Muscle layer of duodenum (tissue), 2 donors: ENCODE measurements at regions not wholly inside any gene's neighbourhood (a gene's known extent, or its start where the extent isn't known, plus 50 kb on each side); places are given as distances from the start of the nearest gene placed in this dataset.

Experiments
- H3K27ac ChIP-seq: one replicate; pipeline ENCODE4 v1.7.0; 2013; ENCODE audit warnings: mild to moderate bottlenecking, low read length
- H3K27me3 ChIP-seq: one replicate; pipeline ENCODE4 v1.7.0; 2013; ENCODE audit warnings: low read depth, mild to moderate bottlenecking, control low read depth, low read length
- H3K36me3 ChIP-seq, 2 donors: one replicate each; pipeline ENCODE4 v1.7.0; 2013; ENCODE audit warnings: low read length in 2 of 2, control low read depth in 1 of 2, mild to moderate bottlenecking in 1 of 2; ENCODE audit not compliant: insufficient read depth in 2 of 2, control insufficient read depth in 1 of 2
- H3K4me1 ChIP-seq, 2 donors: one replicate each; pipeline ENCODE4 v1.7.0; 2013; ENCODE audit warnings: low read length in 2 of 2, mild to moderate bottlenecking in 2 of 2, control low read depth in 1 of 2, moderate library complexity in 1 of 2; ENCODE audit not compliant: insufficient read depth in 2 of 2, control insufficient read depth in 1 of 2
- H3K4me3 ChIP-seq, 2 donors: one replicate each; pipeline ENCODE4 v1.7.0; 2013; ENCODE audit warnings: low read length in 2 of 2, low read depth in 1 of 2, mild to moderate bottlenecking in 1 of 2
- H3K9me3 ChIP-seq, 2 donors: one replicate each; pipeline ENCODE4 v1.7.0; 2013; ENCODE audit warnings: low read length in 2 of 2, control low read depth in 1 of 2, mild to moderate bottlenecking in 1 of 2; ENCODE audit not compliant: control insufficient read depth in 1 of 2
- donor health status: healthy.

GRCh38 chr7:46174196-46174580 is 253.1 kb upstream of the IGFBP3 start:
- H3K9me3 ChIP-seq, result no peaks in the 10 kb centered on the region
- H3K27ac ChIP-seq, result no peak overlapping the region
- H3K4me3 ChIP-seq, result no peak overlapping the region
- H3K36me3 ChIP-seq, result no peaks in the 10 kb centered on the region
- H3K27me3 ChIP-seq, result no peaks in the 10 kb centered on the region
- H3K4me1 ChIP-seq, result no peaks in the 10 kb centered on the region

GRCh38 chr7:46173476-46174195 is 252.6 kb upstream of the IGFBP3 start:
- Histone ChIP-seq H3K27ac (no peak overlapping the region), H3K4me1 (no peaks in the 10 kb centered on the region)

GRCh38 chr7:46170792-46171191 is 249.7 kb upstream of the IGFBP3 start:
- Histone ChIP-seq H3K4me3 (no peak overlapping the region), H3K36me3 (no peaks in the 10 kb centered on the region), H3K27ac (no peak overlapping the region), H3K9me3 (no peaks in the 10 kb centered on the region), H3K4me1 (no peaks in the 10 kb centered on the region), H3K27me3 (no peaks in the 10 kb centered on the region)

More at GRCh38 chr7:46173476-46174195, 252.6 kb upstream of the IGFBP3 start:
- no peaks in the 10 kb centered on the region for H3K36me3 ChIP-seq
- H3K4me3 ChIP-seq, result no peak overlapping the region
- no peaks in the 10 kb centered on the region for H3K27me3 ChIP-seq
- H3K9me3 ChIP-seq, result no peaks in the 10 kb centered on the region

DNA sequence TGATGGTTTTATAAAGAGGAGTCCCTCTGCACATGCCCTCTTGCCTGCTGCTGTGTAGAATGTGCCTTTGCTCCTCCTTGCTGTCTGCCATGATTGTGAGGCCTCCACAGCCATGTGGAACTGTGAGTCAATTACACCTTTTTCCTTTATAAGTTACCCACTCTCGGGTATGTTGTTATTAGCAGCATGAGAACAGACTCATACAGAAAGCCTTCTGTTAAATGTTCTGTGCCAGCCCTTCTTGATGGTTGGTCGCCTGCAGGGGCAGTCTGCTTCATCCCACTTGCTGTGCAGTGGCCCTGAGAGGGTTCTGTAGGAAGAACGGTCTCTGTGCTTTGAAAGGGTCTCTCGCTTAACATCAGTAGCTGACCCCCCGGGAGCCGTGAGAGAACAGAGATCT is 248.9 kb upstream of the IGFBP3 start:
- Histone ChIP-seq H3K4me3 (no peak overlapping the region), H3K9me3 (no peaks in the 10 kb centered on the region), H3K4me1 (no peaks in the 10 kb centered on the region), H3K27ac (no peak overlapping the region), H3K36me3 (no peaks in the 10 kb centered on the region), H3K27me3 (no peaks in the 10 kb centered on the region)

- Histone ChIP-seq H3K27ac (no peak overlapping the region), H3K9me3 (no peaks in the 10 kb centered on the region), H3K27me3 (no peaks in the 10 kb centered on the region)
Measured at GRCh38 chr7:46169384-46169755, 248.3 kb upstream of the IGFBP3 start.

GRCh38 chr7:46168671-46169383 is 247.8 kb upstream of the IGFBP3 start:
- H3K4me3 ChIP-seq, result no peak overlapping the region
- H3K36me3 ChIP-seq, result no peaks in the 10 kb centered on the region
- H3K9me3 ChIP-seq, result no peaks in the 10 kb centered on the region
- H3K4me1 ChIP-seq, result no peaks in the 10 kb centered on the region
- H3K27me3 ChIP-seq, result no peaks in the 10 kb centered on the region
- H3K27ac ChIP-seq, result no peak overlapping the region

More at GRCh38 chr7:46169384-46169755, 248.3 kb upstream of the IGFBP3 start:
- H3K4me3 ChIP-seq, result no peak overlapping the region
- H3K4me1 ChIP-seq, result no peaks in the 10 kb centered on the region
- no peaks in the 10 kb centered on the region for H3K36me3 ChIP-seq

- no peak overlapping the region for H3K27ac ChIP-seq
- no peaks in the 10 kb centered on the region for H3K9me3 ChIP-seq
- H3K27me3 ChIP-seq, result no peaks in the 10 kb centered on the region
- H3K36me3 ChIP-seq, result no peaks in the 10 kb centered on the region
- no peaks in the 10 kb centered on the region for H3K4me1 ChIP-seq
- no peak overlapping the region for H3K4me3 ChIP-seq
Measured at GRCh38 chr7:46168231-46168630, 247.2 kb upstream of the IGFBP3 start.

DNA sequence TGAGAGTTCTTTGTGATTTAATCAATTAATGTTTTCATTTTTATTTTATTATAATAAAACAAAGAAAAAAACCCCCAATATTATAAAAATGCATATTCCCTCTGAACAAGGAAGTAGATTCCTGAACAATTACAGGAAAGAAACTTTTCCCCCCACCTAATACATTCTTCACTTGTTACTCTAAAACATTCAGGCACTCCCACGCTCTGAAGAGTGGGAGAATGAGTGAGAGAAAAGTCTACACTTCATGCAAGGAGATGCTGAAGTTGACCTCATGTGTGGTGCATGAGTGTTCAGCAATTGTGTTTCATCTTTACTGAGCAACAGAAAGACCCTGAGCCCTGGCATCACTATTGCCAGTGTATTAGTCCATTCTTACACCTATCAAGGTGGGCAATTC is 244.2 kb upstream of the IGFBP3 start:
- Histone ChIP-seq H3K36me3 (no peaks in the 10 kb centered on the region), H3K4me3 (no peak overlapping the region), H3K27me3 (no peaks in the 10 kb centered on the region), H3K4me1 (no peaks in the 10 kb centered on the region), H3K9me3 (no peaks in the 10 kb centered on the region), H3K27ac (no peak overlapping the region)

- Histone ChIP-seq H3K9me3 (no peaks in the 10 kb centered on the region), H3K4me1 (no peaks in the 10 kb centered on the region), H3K27ac (no peak overlapping the region), H3K4me3 (no peak overlapping the region), H3K27me3 (no peaks in the 10 kb centered on the region), H3K36me3 (no peaks in the 10 kb centered on the region)
Measured at GRCh38 chr7:46164629-46165028, 243.6 kb upstream of the IGFBP3 start.

DNA sequence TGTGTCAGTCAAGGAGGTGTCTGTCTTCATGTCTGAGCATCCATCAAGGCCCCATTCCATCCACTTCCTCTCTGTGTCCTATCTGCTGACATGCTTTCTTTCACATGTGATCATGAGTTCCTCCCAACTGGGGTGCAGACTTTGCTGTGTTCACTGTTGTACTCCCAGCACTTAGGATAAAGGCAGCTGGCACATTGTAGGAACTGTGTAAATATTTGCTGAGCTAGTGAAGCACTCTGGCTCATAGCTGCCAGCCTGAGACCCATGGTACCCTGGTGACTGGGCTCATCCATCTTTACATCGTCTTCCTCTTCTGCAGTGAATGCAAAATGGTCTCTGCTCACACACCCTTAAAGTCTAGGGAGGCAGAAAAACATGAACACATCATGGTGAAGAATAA is 242.2 kb upstream of the IGFBP3 start:
- Histone ChIP-seq H3K27me3 (no peaks in the 10 kb centered on the region), H3K4me3 (no peak overlapping the region), H3K9me3 (no peaks in the 10 kb centered on the region), H3K4me1 (no peaks in the 10 kb centered on the region), H3K36me3 (no peaks in the 10 kb centered on the region), H3K27ac (no peak overlapping the region)

DNA sequence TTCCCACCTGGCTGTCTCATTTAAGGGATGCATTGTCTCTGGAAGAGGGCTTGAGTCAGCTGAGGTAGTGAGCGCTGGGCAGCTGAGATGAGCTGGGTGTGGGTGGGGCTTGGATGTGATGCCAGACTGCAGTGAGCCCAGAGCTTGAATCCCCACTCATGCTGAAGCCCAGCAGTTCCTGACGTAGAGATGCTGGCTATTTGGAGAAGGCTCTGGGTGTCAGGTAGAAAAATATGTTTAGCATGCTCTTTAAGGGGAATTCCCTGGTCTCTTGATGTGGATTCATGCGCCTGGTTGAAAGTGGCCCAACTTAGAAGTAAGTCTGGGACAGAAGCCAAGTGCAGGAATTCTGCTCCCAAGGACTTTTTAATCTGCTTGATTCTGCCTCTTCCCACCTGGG is 241.5 kb upstream of the IGFBP3 start:
- no peaks in the 10 kb centered on the region for H3K36me3 ChIP-seq
- H3K9me3 ChIP-seq, result no peaks in the 10 kb centered on the region
- no peaks in the 10 kb centered on the region for H3K27me3 ChIP-seq
- no peaks in the 10 kb centered on the region for H3K4me1 ChIP-seq
- H3K27ac ChIP-seq, result no peak overlapping the region
- no peak overlapping the region for H3K4me3 ChIP-seq

GRCh38 chr7:46160861-46161260 is 239.8 kb upstream of the IGFBP3 start:
- no peak overlapping the region for H3K4me3 ChIP-seq
- H3K27ac ChIP-seq, result no peak overlapping the region
- no peaks in the 10 kb centered on the region for H3K27me3 ChIP-seq
- no peaks in the 10 kb centered on the region for H3K36me3 ChIP-seq
- no peaks in the 10 kb centered on the region for H3K4me1 ChIP-seq
- H3K9me3 ChIP-seq, result no peaks in the 10 kb centered on the region
